Retinal pigment epithelial cell (primary cell): ENCODE measurements at regions not wholly inside any gene's neighbourhood (a gene's known extent, or its start where the extent isn't known, plus 50 kb on each side); places are given as distances from the start of the nearest gene placed in this dataset.

ENCODE experiments used
- DNase-seq: peaks from one replicate; pipeline ENCODE4 v3.0.0-alpha.2; 2010; ENCODE audit warnings: low read depth
- H3K4me3 ChIP-seq: 2 replicates; pipeline ENCODE4 v1.5.1; 2011; ENCODE audit warnings: mild to moderate bottlenecking, low read length, control low read depth, moderate library complexity
- TF ChIP-seq, protein P1 (sequence below): conservative IDR thresholded peaks from 2 replicates; pipeline ENCODE4 v1.5.1; 2011; ENCODE audit warnings: low read depth, low read length, control low read depth, inconsistent platforms

DNA sequence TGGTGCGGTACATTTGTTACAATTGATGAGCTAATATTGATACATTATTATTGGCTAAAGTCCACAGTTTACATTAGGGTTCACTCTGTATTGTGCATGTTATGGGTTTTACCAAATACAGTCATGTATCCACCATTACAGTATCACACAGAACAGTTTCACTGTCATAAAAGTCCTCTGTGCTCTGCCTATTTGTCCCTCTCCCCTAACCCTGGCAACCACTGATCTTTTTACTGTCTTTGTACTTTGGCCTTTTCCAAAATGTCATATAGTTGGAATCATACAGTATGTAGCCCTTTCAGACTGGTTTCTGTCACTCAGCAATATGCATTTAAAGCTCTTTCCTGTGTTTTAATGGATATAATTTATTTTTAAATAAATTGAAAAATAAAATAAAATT, 83.1 kb upstream of the SLC4A7 start:
- no peak for DNase-seq
- H3K4me3 ChIP-seq: no peak overlapping the region
- TF ChIP-seq, protein P1, sequence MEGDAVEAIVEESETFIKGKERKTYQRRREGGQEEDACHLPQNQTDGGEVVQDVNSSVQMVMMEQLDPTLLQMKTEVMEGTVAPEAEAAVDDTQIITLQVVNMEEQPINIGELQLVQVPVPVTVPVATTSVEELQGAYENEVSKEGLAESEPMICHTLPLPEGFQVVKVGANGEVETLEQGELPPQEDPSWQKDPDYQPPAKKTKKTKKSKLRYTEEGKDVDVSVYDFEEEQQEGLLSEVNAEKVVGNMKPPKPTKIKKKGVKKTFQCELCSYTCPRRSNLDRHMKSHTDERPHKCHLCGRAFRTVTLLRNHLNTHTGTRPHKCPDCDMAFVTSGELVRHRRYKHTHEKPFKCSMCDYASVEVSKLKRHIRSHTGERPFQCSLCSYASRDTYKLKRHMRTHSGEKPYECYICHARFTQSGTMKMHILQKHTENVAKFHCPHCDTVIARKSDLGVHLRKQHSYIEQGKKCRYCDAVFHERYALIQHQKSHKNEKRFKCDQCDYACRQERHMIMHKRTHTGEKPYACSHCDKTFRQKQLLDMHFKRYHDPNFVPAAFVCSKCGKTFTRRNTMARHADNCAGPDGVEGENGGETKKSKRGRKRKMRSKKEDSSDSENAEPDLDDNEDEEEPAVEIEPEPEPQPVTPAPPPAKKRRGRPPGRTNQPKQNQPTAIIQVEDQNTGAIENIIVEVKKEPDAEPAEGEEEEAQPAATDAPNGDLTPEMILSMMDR: no peak

DNA sequence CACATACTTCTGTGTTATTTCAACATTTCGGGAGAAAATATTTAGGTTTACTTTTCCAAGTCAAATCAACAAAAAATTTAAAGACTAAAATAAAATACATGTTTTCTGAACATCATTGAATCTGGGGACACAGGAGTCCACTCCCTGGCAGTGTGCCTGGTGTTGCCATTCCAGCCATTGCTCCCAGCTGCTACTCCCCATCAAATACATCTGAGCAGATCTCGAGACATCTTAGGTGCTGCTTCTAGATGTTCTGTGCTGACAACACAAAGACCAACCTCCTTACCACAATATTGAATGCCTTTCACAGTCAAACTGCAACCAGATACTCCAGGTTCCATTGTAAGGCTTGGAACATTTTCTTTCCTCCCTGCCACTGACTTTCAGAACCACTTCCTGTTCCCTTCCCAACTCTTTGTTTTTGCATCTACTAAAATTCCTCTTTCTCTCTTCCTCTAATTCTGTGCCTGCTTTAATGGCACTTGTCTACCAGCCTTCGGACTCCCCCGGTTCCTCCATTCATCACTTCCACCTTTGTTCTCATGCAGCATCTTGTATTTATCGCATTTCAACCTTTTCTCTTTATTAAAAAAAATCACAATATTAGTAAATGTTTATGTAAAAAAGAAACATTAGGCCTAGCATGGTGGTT, 81.1 kb upstream of the SLC4A7 start:
- no peak for DNase-seq
- TF ChIP-seq, protein P1: no peak

GRCh38 chr3:27561576-27561975, 77.4 kb upstream of the SLC4A7 start:
- TF ChIP-seq, protein P1: no peak
- no peak for DNase-seq
- no peak overlapping the region for H3K4me3 ChIP-seq

More for the DNA sequence above, 81.1 kb upstream of the SLC4A7 start:
- H3K4me3 ChIP-seq: no peak overlapping the region

- no peak overlapping the region for H3K4me3 ChIP-seq
- DNase-seq: no peak
- TF ChIP-seq, protein P1: no peak
These were observed 76.4 kb upstream of the SLC4A7 start for GRCh38 chr3:27560484-27561056.

- H3K4me3 ChIP-seq: no peak overlapping the region
- TF ChIP-seq, protein P1: no peak
- no peak for DNase-seq
These were observed 75.7 kb upstream of the SLC4A7 start for GRCh38 chr3:27559835-27560234.

DNA sequence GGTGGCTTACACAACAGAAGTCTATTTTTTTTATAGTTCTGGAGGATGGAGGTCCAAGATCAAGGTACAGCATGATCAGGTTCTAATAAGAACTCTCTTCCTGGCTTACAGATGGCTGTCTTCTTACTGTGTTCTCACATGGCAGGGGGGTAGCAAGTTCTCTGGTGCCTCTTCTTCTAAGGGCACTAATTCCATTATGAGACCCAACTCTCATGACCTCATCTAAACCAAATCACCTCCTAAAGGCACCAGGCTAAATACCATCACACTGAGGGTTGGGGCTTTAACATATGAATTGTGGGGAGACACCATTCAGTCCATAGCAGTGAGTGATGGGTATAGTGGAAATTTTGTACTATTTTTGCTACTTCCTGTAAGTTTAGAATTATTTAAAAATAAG, 75.2 kb upstream of the SLC4A7 start:
- H3K4me3 ChIP-seq: no peak overlapping the region
- DNase-seq: no peak
- TF ChIP-seq, protein P1: no peak

DNA sequence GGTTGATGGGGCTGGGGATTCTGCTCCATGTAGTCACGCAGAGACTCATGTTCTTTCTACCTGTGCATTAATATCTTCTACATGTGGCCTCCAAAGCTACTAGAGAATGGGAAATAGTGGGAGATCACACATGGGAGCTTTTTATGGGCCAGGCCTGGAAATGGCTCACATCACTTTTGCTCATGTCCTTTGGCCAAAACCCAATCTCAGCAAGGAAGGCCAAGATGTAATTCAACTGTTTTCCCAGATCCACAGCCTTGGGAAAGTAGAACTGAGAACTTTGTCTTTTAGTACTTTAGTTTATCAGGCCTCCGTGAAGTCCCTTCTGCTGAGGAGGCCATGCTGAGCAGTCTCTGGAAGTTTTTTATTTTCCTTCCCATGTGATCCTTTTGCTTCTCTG, 73.2 kb upstream of the SLC4A7 start:
- TF ChIP-seq, protein P1: no peak
- DNase-seq: no peak
- H3K4me3 ChIP-seq: no peak overlapping the region
